ENCODE measurements at regions not wholly inside any gene's neighbourhood (a gene's known extent, or its start where the extent isn't known, plus 50 kb on each side); places are given as distances from the start of the nearest gene placed in this dataset.
A peak's percentile ranks its signal among the peaks of the same experiment; 100 is the strongest.

- Histone ChIP-seq H3K9me3 (replicated peaks; ENCODE audit: insufficient read depth, low read length) (no peaks in the 10 kb centered on the region), H3K27me3 (replicated peaks; ENCODE audit: insufficient read depth, low read length) (no peaks in the 10 kb centered on the region), H3K4me1 (ENCODE audit: low read length) (no peaks in the 10 kb centered on the region), H3K79me2 (ENCODE audit: low read length) (no peaks in the 10 kb centered on the region), H2AFZ (ENCODE audit: low read length) (no peak overlapping the region), H3F3A (ENCODE audit: insufficient read depth, low read length) (no peaks in the 10 kb centered on the region), H3K9ac (ENCODE audit: low read length) (no peak overlapping the region), H3K4me3 (ENCODE audit: low read length) (no peak overlapping the region), H3K36me3 (replicated peaks; ENCODE audit: insufficient read depth, low read length) (no peaks in the 10 kb centered on the region), H3K27ac (ENCODE audit: low read length) (no peak overlapping the region), H3K9me2 (replicated peaks; ENCODE audit: insufficient read depth, low read length) (no peaks in the 10 kb centered on the region), H3K4me2 (ENCODE audit: low read depth, low read length) (no peak overlapping the region), H4K20me1 (ENCODE audit: insufficient read depth, low read length) (no peaks in the 10 kb centered on the region)
- no peak for DNase-seq
- TF ChIP-seq CTCF (IDR thresholded peaks at IDR 0.05; ENCODE audit: low read length) (no peak), EZH2phosphoT487 (IDR thresholded peaks at IDR 0.05; ENCODE audit: low read length) (no peak), EZH2 (optimal IDR thresholded peaks at IDR 0.05; ENCODE audit: low read depth, low read length) (no peak)
These were observed 1111.5 kb downstream of the TRHDE start for GRCh38 chr12:73383584-73384222.

GRCh38 chr12:73384592-73384991 is 1112.4 kb downstream of the TRHDE start:
- Histone ChIP-seq H4K20me1 (ENCODE audit: insufficient read depth, low read length) (no peaks in the 10 kb centered on the region), H3K27ac (ENCODE audit: low read length) (no peak overlapping the region), H3K79me2 (ENCODE audit: low read length) (no peaks in the 10 kb centered on the region), H3K4me3 (ENCODE audit: low read length) (no peak overlapping the region), H3K4me1 (ENCODE audit: low read length) (no peaks in the 10 kb centered on the region), H3K9ac (ENCODE audit: low read length) (no peak overlapping the region), H3K9me3 (replicated peaks; ENCODE audit: insufficient read depth, low read length) (no peaks in the 10 kb centered on the region), H3K9me2 (replicated peaks; ENCODE audit: insufficient read depth, low read length) (no peaks in the 10 kb centered on the region), H3K4me2 (ENCODE audit: low read depth, low read length) (no peak overlapping the region), H2AFZ (ENCODE audit: low read length) (no peak overlapping the region), H3K27me3 (replicated peaks; ENCODE audit: insufficient read depth, low read length) (no peaks in the 10 kb centered on the region), H3K36me3 (replicated peaks; ENCODE audit: insufficient read depth, low read length) (no peaks in the 10 kb centered on the region), H3F3A (ENCODE audit: insufficient read depth, low read length) (no peaks in the 10 kb centered on the region)
- DNase-seq: no peak
- TF ChIP-seq EZH2 (optimal IDR thresholded peaks at IDR 0.05; ENCODE audit: low read depth, low read length) (no peak), EZH2phosphoT487 (IDR thresholded peaks at IDR 0.05; ENCODE audit: low read length) (no peak), CTCF (IDR thresholded peaks at IDR 0.05; ENCODE audit: low read length) (no peak)

GRCh38 chr12:73390261-73390660 is 1118.1 kb downstream of the TRHDE start:
- Histone ChIP-seq H3K79me2 (ENCODE audit: low read length) (no peaks in the 10 kb centered on the region), H3K27me3 (replicated peaks; ENCODE audit: insufficient read depth, low read length) (no peaks in the 10 kb centered on the region), H2AFZ (ENCODE audit: low read length) (0 out of 2 replicates have a peak overlapping the region, but pooled peaks have one; percentile 15), H4K20me1 (ENCODE audit: insufficient read depth, low read length) (no peaks in the 10 kb centered on the region), H3K9me3 (replicated peaks; ENCODE audit: insufficient read depth, low read length) (no peaks in the 10 kb centered on the region), H3K27ac (ENCODE audit: low read length) (no peak overlapping the region), H3K4me3 (ENCODE audit: low read length) (no peak overlapping the region), H3K9ac (ENCODE audit: low read length) (no peak overlapping the region), H3F3A (ENCODE audit: insufficient read depth, low read length) (no peaks in the 10 kb centered on the region), H3K4me2 (ENCODE audit: low read depth, low read length) (0 out of 2 replicates have a peak overlapping the region, but pooled peaks have one; percentile 9), H3K36me3 (replicated peaks; ENCODE audit: insufficient read depth, low read length) (no peaks in the 10 kb centered on the region), H3K9me2 (replicated peaks; ENCODE audit: insufficient read depth, low read length) (no peaks in the 10 kb centered on the region), H3K4me1 (ENCODE audit: low read length) (peaks cover 4% of the 10 kb centered on the region; the same call in 1 of the 2 replicates)
- no peak for DNase-seq
- no peak for TF ChIP-seq CTCF (IDR thresholded peaks at IDR 0.05; ENCODE audit: low read length)
- TF ChIP-seq EZH2phosphoT487 (IDR thresholded peaks at IDR 0.05; ENCODE audit: low read length): no peak
- TF ChIP-seq EZH2 (optimal IDR thresholded peaks at IDR 0.05; ENCODE audit: low read depth, low read length): no peak

All from MM.1S (cell line).